HG03280 (cell line): ENCODE measurements at regions not wholly inside any gene's neighbourhood (a gene's known extent, or its start where the extent isn't known, plus 50 kb on each side); places are given as distances from the start of the nearest gene placed in this dataset.

Source experiments
- ATAC-seq: cut with Tn5 transposase; IDR thresholded peaks from one replicate; pipeline ENCODE4 v1.9.1; 2021; ENCODE audit warnings: mild to moderate bottlenecking, moderate library complexity; ENCODE audit not compliant: unreplicated experiment

- ATAC-seq = no peak
These were observed 241.6 kb upstream of the SOX5 start for GRCh38 chr12:24191117-24191516.

DNA sequence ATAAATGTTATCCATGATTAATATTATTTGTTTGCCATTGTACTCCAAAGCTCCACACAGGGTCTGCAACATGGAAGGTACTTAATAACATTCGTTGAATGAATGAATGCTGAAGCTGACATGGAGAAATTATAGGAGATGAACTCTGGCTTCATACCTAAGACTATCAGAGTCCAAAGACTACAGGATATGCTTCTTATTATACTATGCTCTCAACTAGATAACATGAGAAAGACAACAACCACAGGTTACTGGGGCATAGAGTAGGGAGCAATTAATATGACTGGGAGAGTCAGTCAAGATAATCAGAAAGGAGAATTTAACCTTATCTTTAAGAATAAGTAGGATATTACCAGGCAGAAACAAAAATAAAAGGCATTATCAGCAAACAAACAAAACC lies 236.3 kb upstream of the SOX5 start:
- no peak for ATAC-seq

DNA sequence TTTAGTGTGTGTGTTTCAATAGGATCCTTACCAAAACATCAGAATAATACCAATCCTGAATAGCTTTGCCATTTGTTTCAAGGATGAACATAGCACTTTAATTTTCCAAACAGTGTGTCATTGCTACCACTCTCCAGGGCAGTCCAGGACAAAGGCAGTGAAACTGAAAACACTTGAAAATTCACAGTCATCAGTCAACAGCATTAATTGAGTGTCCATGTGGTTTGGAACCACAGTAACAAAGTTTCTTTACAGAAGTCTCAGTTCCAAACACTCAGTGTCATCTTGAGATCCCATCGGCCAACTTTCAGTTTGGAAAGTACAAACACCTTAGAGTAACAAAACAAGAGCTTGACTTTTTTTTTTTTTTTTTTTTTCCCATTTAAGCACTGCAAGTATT lies 228.4 kb upstream of the SOX5 start:
- ATAC-seq = peak; percentile 74

DNA sequence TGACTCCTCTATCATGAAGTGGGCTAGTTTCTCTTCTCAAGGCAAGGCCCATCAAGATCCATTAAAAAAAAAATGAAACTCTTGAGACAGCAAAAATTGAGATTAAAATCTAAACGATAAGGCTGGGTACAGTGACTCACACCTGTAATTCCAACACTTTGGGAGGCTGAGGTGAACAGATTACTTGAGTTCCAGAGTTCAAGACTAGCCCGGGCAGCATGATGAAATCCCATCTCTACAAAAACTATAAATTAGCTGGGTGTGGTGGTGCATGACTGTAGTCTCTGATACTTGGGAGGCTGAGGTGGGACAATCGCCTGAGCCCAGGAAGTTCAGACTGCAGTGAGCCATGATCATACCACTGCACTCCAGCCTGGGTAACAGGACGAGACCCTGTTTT lies 226.5 kb upstream of the SOX5 start:
- ATAC-seq = no peak

GRCh38 chr12:24175284-24175683 lies 225.8 kb upstream of the SOX5 start:
- ATAC-seq = no peak

DNA sequence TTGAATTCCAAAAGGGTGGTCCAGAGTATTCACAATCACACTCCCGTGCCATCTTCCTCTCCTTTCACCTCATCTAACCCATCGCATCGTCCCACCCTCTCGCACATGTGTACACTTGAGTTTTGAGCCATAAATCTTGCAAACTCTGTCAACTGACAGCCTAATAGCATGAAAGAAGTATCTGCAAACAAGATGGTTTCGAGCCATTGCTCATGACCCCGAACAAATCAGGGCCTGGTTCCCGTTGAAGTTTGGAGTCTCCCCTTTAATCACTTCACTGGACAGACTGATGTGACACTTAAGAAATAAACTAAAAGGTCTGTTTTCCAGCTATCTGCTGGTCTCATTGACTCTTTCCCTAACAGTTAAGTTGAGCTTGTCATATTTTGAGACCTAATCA lies 223.6 kb upstream of the SOX5 start:
- ATAC-seq = no peak

- no peak for ATAC-seq
These were observed 223.2 kb upstream of the SOX5 start for GRCh38 chr12:24172773-24173066.

GRCh38 chr12:24172031-24172772 lies 222.7 kb upstream of the SOX5 start:
- peak; percentile 58 for ATAC-seq

DNA sequence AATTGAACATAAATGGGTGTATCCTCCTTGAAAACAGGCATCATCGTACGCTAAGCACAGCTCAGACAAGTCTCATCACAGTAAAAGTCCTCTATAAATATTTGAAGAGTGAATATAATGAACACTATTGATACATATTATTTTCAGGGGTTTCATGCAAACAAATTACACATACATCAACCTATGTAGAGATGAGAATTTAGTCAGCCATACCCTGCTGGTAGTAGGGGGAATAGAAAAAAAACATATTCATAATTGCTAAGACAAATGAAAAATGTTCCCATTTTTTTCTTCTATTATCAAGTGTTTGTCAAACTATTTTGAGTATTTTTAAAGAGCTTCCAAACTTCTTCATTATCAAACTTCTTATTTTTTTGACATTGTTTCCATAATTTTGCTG lies 205.6 kb upstream of the SOX5 start:
- ATAC-seq = no peak

- ATAC-seq = no peak
These were observed 203.6 kb upstream of the SOX5 start for GRCh38 chr12:24153079-24153478.

DNA sequence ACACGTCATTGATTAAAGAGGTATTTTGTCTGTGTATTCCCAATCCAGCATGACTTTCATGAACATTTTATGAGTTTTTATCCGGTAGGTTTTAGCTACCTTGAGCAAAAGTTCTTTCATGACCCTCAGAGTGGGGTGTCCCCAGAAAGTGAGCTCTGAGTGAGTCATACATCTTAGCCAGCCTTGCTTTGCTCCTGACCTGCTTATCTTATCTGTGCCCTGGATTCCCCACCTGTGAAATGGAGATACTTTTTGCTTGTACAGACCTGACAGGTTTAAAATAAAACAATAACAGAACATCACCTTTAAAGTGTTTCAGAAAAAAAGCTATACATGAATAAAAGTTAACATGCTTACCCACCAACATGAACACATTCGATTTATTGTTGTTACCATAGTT lies 202.8 kb upstream of the SOX5 start:
- ATAC-seq = no peak

GRCh38 chr12:24143928-24144327 lies 194.5 kb upstream of the SOX5 start:
- no peak for ATAC-seq

GRCh38 chr12:24139035-24139434 lies 189.6 kb upstream of the SOX5 start:
- no peak for ATAC-seq

DNA sequence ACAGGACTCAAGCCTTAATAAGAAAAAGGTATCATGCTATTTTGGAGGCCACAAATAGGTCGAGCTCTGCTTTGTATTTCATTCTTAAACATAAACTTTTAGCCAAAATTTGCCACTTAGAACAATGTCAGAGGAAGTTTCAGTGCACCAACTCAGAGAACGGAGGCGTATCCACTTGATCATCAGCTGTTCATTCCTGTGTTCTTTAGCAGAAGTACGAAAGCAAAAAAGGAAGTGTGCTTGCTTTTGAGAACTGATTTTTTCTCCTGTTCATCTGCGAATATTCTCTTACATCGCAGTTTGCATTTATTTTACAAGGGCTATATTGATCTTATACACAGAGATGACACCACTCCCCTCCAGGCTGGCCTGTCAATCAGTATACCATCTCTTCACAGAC lies 188.6 kb upstream of the SOX5 start:
- no peak for ATAC-seq

DNA sequence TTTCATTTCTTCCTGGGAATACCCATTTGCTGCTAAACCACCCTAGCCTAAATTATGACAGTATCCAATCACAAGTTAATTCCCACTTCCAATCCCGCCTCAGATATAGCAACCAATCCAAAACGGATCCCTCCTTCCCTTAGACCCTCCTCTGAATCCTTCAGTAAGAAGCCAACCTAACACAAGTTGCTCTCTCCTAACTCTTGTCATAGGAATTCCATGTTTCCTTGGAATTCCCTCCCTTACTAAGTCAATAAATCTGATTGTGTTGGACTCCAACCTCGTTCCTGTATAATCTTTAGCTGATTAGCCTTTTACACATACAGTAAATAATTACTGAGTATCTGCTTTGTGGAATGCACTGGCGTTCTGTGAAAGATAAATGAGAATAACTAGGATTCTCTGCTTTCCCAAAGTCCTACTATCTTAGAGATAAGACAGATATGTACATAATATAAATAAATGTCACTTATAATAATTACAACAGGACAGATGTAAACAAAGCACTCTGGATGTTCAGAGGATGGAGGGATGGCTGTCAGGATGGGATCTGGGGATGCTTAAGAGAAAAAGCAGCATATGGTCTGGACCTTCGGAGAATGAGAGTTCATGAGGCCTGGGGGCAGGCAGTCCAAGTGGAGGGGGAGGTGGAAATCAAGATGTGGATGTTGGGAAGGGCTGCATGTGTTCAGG lies 185.8 kb upstream of the SOX5 start:
- ATAC-seq = no peak

- ATAC-seq = no peak
These were observed 184.6 kb upstream of the SOX5 start for GRCh38 chr12:24134092-24134491.

DNA sequence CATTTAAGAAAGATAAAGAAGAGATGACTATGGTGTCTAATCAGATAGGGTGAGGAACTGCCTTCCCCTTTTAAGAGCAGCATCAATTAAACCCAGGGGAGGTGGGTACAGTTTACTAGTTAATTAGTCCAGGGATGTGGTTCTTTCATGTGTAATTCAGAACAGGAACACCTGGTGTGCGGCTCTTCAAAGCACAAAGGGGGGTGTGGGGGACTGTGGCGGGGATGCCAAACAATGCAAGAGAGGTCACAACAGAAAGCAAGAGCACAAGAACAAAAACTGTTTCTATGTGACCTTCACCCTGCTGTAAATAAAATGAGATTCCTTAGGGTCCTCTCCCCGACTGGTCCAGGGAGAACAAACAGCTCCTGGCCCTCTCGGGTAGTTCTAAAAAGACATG lies 183.9 kb upstream of the SOX5 start:
- ATAC-seq = no peak

DNA sequence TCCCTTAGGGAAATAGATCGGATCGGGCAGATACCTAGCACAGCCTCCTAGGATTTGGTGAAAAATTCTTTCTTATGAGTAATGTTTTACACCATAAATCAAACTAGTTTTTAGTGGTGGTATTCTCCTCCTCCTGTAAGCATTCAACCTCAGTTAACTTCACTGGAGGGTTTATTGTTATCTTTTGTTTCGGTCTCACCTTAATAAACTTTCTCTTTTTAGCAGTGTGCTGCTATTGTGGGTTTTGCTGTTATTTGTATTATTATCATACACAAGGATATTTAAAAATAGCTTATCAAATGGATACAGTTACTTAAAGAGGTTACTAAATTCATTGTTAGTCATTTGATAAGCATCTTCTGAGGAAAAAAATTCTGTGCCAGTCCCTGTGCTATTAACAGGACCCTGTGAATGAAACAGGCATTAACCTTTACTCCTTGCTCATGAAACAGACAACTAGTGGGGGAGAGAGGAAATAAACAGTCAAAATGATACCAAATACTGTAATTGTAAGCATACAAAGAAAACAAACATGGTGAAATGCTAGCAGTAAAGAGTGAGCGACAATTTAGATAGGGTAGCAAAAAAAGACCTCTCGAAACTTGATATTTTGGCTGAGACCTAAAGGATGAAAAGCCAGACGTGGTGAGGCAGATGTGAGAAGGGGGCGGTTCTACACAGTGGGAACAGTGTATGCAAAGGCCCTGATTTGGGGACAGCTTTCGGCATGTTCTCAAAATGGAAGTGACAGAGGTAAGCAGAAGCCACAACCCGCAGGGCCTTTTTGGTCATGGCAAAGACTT lies 178.7 kb upstream of the SOX5 start:
- peak; percentile 98 for ATAC-seq

DNA sequence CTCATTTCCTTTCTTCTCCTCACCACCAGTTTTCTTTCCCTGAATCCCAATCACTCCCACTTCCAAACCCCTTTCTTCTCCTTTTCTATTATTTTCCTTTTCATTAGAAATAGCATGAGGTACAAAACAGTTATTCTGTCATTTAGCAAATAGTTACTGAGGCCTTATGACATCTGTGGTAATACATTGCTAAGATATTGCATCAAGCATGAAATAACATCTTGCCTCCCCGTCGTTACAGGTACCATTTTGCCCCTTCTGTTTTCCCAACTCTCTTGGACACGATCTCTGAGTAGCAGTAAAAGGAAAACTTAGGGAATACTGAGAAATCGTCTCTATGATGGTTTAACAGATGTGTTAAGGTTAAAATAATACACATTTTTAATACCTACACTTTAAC lies 175.8 kb upstream of the SOX5 start:
- no peak for ATAC-seq

DNA sequence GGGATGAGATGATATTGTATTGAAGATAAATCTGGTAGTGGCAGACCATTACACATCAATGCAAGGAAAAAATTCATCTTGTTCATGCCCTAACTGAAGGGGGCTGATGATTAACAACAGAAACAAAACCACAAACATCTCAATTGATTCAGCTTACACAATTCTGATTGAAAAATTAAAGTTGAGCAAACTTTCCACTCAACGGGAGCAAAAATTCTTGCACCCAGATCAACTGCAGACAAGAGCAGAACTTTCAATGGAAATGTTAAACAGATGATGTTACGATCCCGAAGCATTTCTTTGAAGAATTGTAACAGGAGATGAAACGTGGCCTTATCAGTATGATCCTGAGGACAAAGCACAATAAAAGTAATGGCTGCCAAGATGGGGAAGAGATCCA lies 172.4 kb upstream of the SOX5 start:
- ATAC-seq = no peak

DNA sequence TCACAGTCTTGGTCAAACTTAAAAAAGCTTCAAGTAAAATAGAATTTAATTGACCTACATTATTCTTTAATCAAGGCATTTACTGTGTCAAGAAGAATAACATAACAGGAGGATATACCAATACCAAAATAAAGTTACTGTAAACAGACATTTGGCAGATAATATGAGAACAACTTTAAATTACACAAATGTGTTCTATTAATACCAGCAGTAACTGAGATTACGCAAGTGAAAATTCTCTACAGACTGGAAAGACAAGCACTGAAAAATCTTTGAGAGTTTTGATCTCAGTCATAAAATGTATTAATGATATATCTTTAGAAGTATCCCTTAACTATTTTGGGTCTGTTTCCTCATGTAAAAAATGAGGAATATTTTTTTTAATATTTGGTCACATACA lies 169.2 kb upstream of the SOX5 start:
- ATAC-seq = no peak

DNA sequence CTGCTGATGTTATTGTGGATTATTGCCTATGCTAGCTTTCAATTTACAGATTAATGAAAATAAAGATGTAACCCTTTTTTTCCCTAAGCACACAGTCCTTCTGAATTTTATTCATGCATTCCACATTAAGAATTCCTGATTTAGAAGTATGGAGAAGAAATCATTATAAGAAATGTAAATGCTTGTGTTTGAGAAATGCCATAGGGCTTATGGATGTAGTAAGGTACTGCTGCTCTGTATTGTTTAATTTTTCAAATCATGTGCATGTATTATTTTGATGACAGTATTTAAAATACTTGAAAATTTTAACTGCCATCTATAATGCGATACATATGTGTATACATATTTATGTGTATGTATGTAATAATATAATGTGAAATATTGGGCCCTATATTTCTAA lies 167.1 kb upstream of the SOX5 start:
- no peak for ATAC-seq
